Stimulated activated naive CD8-positive, alpha-beta T cell treated with anti-CD3 and anti-CD28 coated beads, Interleukin-15, amount 100 ng/mL, for 72 hours (primary cell): ENCODE measurements at regions not wholly inside any gene's neighbourhood (a gene's known extent, or its start where the extent isn't known, plus 50 kb on each side); places are given as distances from the start of the nearest gene placed in this dataset.

ENCODE experiments used
- ATAC-seq: fragments of 150-1000 bp; cut with Tn5 transposase; 2 replicates; pipeline ENCODE4 v1.10.0; 2021; ENCODE audit warnings: mild to moderate bottlenecking, moderate library complexity
- DNase-seq, 2 donors: peaks; one replicate each; pipeline ENCODE4 v3.0.0; 2021 to 2022
- H3K27ac Mint-ChIP-seq, 2 donors: one replicate each; pipeline ENCODE4 v1.8.0; 2022; ENCODE audit warnings: mild to moderate bottlenecking in 2 of 2, mixed read lengths in 2 of 2, moderate library complexity in 2 of 2
- H3K27me3 Mint-ChIP-seq: one replicate; pipeline ENCODE4 v1.8.0; 2022; ENCODE audit warnings: mixed read lengths
- H3K4me1 Mint-ChIP-seq: one replicate; pipeline ENCODE4 v1.8.0; 2022; ENCODE audit warnings: mild to moderate bottlenecking, mixed read lengths
- H3K4me3 Mint-ChIP-seq, 2 donors: one replicate each; pipeline ENCODE4 v1.8.0; 2022; ENCODE audit warnings: mild to moderate bottlenecking in 2 of 2, mixed read lengths in 2 of 2, moderate library complexity in 1 of 2
- H3K9me3 Mint-ChIP-seq, 2 donors: one replicate each; pipeline ENCODE4 v1.8.0; 2022; ENCODE audit warnings: mixed read lengths in 2 of 2

DNA sequence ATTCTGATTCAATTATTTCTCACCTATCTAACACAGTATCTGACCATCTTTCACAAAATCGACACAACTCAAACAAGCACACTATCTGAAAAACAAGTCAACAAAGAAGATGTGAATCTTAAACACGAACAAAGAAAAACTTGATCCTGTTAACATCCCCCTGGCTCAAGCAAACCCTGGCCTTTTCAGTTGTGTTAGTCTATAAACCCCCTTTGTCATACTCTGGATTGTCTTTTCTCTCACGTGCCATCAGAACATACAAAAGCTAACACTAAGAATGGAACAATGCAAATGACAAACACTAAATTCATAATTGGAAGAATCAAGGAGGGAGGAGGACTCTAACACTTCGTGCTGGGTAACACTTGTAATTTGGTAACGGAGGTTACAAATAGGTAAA is 168.7 kb downstream of the GASK1B start:
- Mint-ChIP-seq H3K9me3 (no peaks in the 10 kb centered on the region), H3K4me3 (no peak overlapping the region), H3K27me3 (peaks cover 15% of the 10 kb centered on the region), H3K4me1 (no peaks in the 10 kb centered on the region), H3K27ac (no peak overlapping the region)
- DNase-seq (no peak), ATAC-seq (no peak)

DNA sequence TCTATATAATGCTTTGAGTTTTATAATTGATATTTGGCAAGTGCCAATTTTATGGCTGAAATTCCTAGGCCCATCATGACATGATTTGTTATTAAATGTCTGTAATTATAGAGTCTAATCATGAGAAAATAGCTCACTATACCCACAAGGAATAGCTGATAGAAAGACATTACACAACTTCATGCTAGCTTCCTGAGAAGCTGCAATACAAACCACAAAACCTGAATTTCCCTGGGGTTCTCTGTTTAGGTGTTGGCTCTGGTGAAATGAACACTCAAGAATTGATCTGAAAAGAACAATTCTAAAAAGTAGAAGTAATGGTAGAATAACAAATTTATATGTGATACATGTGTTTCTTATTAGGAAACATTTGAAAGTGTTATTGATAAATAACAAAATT is 169.6 kb downstream of the GASK1B start:
- ATAC-seq (no peak), DNase-seq (no peak)
- peaks cover 7% of the 10 kb centered on the region for H3K27me3 Mint-ChIP-seq
- H3K4me3 Mint-ChIP-seq, result no peak overlapping the region
- H3K9me3 Mint-ChIP-seq, result no peaks in the 10 kb centered on the region
- H3K4me1 Mint-ChIP-seq, result no peaks in the 10 kb centered on the region
- H3K27ac Mint-ChIP-seq, result no peak overlapping the region

- Mint-ChIP-seq H3K27me3 (peaks cover 7% of the 10 kb centered on the region), H3K4me3 (no peak overlapping the region), H3K27ac (no peak overlapping the region), H3K4me1 (no peaks in the 10 kb centered on the region), H3K9me3 (no peaks in the 10 kb centered on the region)
- ATAC-seq (no peak), DNase-seq (no peak)
Measured at GRCh38 chr4:158002173-158002572, 170.7 kb downstream of the GASK1B start.

DNA sequence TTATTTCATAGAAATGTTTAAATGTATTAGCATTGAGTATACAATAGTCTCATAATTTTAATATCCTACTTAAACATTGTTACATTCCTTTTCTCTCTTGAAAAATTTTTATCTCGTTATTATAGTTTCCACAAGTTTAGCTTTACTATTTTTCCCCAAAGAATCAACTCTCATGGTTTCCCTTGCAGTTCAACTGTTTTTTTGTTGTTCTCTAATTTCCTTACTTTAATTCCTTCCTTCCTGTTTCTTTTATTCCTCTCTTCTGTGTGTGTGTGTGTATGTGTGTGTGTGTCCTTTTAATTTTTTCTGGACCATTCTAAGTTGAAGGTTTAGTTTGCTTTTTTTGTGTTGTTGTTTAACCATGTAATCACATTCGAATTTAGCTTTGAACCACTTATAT is 171.1 kb downstream of the GASK1B start:
- no peak overlapping the region for H3K27ac Mint-ChIP-seq

GRCh38 chr4:157999723-158000122 is 173.1 kb downstream of the GASK1B start:
- H3K9me3 Mint-ChIP-seq, result no peaks in the 10 kb centered on the region
- DNase-seq (no peak), ATAC-seq (no peak)
- H3K27me3 Mint-ChIP-seq, result peaks cover 7% of the 10 kb centered on the region
- no peak overlapping the region for H3K4me3 Mint-ChIP-seq
- no peak overlapping the region for H3K27ac Mint-ChIP-seq
- H3K4me1 Mint-ChIP-seq, result no peaks in the 10 kb centered on the region

More for the DNA sequence above, 171.1 kb downstream of the GASK1B start:
- ATAC-seq (no peak), DNase-seq (no peak)
- peaks cover 7% of the 10 kb centered on the region for H3K27me3 Mint-ChIP-seq
- H3K9me3 Mint-ChIP-seq, result no peaks in the 10 kb centered on the region
- no peaks in the 10 kb centered on the region for H3K4me1 Mint-ChIP-seq
- no peak overlapping the region for H3K4me3 Mint-ChIP-seq

- no peak for DNase-seq
- Mint-ChIP-seq H3K27ac (no peak overlapping the region), H3K4me3 (no peak overlapping the region), H3K4me1 (no peaks in the 10 kb centered on the region), H3K9me3 (no peaks in the 10 kb centered on the region), H3K27me3 (no peaks in the 10 kb centered on the region)
- no peak for ATAC-seq
Measured at GRCh38 chr4:157997296-157997695, 175.5 kb downstream of the GASK1B start.

GRCh38 chr4:157996061-157997028 is 176.5 kb downstream of the GASK1B start:
- H3K9me3 Mint-ChIP-seq, result no peaks in the 10 kb centered on the region
- ATAC-seq, result no peak
- no peak overlapping the region for H3K27ac Mint-ChIP-seq
- H3K4me1 Mint-ChIP-seq, result no peaks in the 10 kb centered on the region
- no peak overlapping the region for H3K4me3 Mint-ChIP-seq
- no peak for DNase-seq
- no peaks in the 10 kb centered on the region for H3K27me3 Mint-ChIP-seq

DNA sequence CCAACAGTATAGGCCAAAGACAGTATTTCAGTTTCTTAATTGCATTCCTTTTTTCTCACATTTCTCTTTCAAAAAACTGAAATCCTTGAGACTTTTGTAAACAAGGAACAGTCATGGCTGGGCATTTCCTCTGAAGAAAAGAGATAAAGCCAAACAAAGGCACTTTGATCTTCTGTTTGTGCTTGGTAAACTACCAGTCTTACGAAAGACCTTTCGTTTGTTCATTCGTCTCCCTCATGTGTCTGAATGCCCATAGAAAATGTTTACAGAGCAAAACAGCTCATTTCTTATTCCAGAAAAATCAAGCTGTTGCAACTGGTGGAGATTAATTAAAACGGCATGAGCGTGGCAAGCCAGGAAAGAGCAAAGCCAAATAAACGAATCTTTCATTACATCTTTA is 178.0 kb downstream of the GASK1B start:
- H3K27me3 Mint-ChIP-seq, result no peaks in the 10 kb centered on the region
- ATAC-seq (no peak), DNase-seq (no peak)
- no peaks in the 10 kb centered on the region for H3K9me3 Mint-ChIP-seq
- no peaks in the 10 kb centered on the region for H3K4me1 Mint-ChIP-seq
- no peak overlapping the region for H3K4me3 Mint-ChIP-seq
- H3K27ac Mint-ChIP-seq, result no peak overlapping the region

DNA sequence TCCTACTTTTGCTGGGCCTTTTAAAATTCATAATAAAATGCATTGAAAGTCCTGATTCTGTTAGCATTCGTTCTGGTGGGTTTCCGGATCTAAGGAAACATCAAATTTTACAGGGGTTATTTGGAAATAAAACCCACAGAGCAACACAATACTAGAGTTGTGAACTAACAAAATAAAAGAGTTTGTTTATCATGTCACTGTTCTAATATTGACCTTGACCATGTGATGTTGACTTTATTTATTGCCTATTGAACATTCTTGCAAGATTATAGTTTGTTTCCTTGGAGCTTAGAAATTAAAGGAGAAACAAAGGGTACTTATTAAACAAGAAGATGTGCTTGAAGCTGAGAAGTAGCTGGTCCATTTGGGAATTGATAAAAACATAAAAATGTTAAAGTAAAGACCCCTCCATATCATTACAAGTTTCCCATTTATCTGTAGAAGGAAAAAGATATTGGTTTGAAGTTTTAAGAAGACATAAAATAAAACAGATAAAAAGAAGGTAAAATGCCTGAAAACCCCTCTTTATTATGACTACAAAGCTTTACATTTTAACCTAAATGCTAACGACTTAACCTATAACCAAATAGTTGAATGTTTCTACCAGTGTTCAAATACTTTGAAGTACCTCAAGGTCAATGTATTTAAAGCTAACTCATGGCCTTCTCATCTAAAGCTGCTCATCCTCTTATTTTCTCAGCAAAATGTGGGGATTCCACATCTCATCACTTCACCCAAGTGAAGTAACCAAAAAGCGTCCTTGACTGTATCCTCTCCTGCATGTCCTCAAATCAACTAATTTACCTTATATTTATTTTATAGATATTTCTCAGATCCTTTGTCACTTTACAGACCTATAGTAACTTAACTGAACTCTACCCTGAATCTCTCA is 179.6 kb downstream of the GASK1B start:
- H3K27ac Mint-ChIP-seq, result no peak overlapping the region

GRCh38 chr4:157992038-157992705 is 180.7 kb downstream of the GASK1B start:
- no peaks in the 10 kb centered on the region for H3K9me3 Mint-ChIP-seq
- no peaks in the 10 kb centered on the region for H3K27me3 Mint-ChIP-seq
- H3K27ac Mint-ChIP-seq, result no peak overlapping the region
- no peak for ATAC-seq
- DNase-seq, result peak in 1 of 2 donors; percentile 17
- H3K4me1 Mint-ChIP-seq, result no peaks in the 10 kb centered on the region
- peak overlapping the region in 1 of 2 donors; percentile 32 for H3K4me3 Mint-ChIP-seq

More for the DNA sequence above, 179.6 kb downstream of the GASK1B start:
- no peak for DNase-seq
- Mint-ChIP-seq H3K9me3 (no peaks in the 10 kb centered on the region), H3K27me3 (no peaks in the 10 kb centered on the region), H3K4me3 (no peak overlapping the region), H3K4me1 (no peaks in the 10 kb centered on the region)
- no peak for ATAC-seq

- H3K9me3 Mint-ChIP-seq, result peaks cover 0 to 10% of the 10 kb centered on the region in 2 donors
- no peak overlapping the region for H3K27ac Mint-ChIP-seq
- no peaks in the 10 kb centered on the region for H3K27me3 Mint-ChIP-seq
- ATAC-seq (no peak), DNase-seq (no peak)
- H3K4me1 Mint-ChIP-seq, result no peaks in the 10 kb centered on the region
- H3K4me3 Mint-ChIP-seq, result no peak overlapping the region
Measured at GRCh38 chr4:157988641-157989040, 184.2 kb downstream of the GASK1B start.

DNA sequence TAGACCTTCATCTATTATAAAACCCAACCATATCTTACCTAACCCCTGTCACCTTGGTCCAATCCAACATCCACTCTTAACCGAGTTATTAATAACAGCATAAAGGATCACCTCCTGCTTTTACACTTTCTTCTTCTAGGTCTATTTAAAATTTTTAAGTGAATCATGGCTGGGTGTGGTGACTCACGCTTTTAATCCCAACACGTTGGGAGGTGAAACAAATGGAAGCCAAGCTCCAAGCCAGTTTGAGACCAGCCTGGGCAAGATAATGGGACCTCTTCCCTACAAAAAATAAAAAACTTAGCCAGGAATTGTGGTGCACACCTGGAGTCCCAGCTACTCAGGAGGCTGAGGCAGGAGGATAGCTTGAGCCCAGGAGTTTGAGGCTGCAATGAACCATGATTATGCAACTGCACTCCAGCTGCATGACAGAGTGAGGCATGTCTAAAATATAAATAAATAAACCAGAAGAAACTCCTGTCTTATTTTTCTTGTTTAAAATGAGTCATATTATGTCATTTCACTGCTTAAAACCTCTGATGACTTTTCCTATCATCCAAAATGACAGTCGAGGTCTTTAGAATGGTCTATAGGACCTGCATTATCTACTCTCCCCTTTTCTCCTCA is 188.4 kb downstream of the GASK1B start:
- Mint-ChIP-seq H3K4me3 (no peak overlapping the region), H3K27me3 (no peaks in the 10 kb centered on the region), H3K9me3 (peaks cover 0 to 10% of the 10 kb centered on the region in 2 donors), H3K27ac (no peak overlapping the region), H3K4me1 (no peaks in the 10 kb centered on the region)
- DNase-seq, result no peak
- no peak for ATAC-seq

- H3K9me3 Mint-ChIP-seq, result peaks cover 0 to 10% of the 10 kb centered on the region in 2 donors
- H3K4me1 Mint-ChIP-seq, result peaks cover 6% of the 10 kb centered on the region
- peak overlapping the region in 1 of 2 donors; percentile 5 for H3K27ac Mint-ChIP-seq
- no peak overlapping the region for H3K4me3 Mint-ChIP-seq
- H3K27me3 Mint-ChIP-seq, result peaks cover 8% of the 10 kb centered on the region
- no peak for ATAC-seq
- no peak for DNase-seq
Measured at GRCh38 chr4:157983300-157983699, 189.5 kb downstream of the GASK1B start.

GRCh38 chr4:157980158-157980557 is 192.7 kb downstream of the GASK1B start:
- Mint-ChIP-seq H3K4me3 (no peak overlapping the region), H3K27me3 (peaks cover 8% of the 10 kb centered on the region), H3K9me3 (peaks cover 0 to 9% of the 10 kb centered on the region in 2 donors), H3K4me1 (peaks cover 6% of the 10 kb centered on the region), H3K27ac (no peak overlapping the region)
- ATAC-seq (no peak), DNase-seq (no peak)
